C4-2B (cell line): ENCODE measurements at regions not wholly inside any gene's neighbourhood (a gene's known extent, or its start where the extent isn't known, plus 50 kb on each side); places are given as distances from the start of the nearest gene placed in this dataset.

Experiments used
- ZFX ChIP-seq: fragments of 450-650 bp; IDR thresholded peaks from 2 replicates; pipeline ENCODE4 v1.6.1; 2017
- TF ChIP-seq, protein P1 (sequence below): fragments of 450-650 bp; conservative IDR thresholded peaks from 2 replicates; pipeline ENCODE4 v1.5.1; 2017; ENCODE audit warnings: mild to moderate bottlenecking

DNA sequence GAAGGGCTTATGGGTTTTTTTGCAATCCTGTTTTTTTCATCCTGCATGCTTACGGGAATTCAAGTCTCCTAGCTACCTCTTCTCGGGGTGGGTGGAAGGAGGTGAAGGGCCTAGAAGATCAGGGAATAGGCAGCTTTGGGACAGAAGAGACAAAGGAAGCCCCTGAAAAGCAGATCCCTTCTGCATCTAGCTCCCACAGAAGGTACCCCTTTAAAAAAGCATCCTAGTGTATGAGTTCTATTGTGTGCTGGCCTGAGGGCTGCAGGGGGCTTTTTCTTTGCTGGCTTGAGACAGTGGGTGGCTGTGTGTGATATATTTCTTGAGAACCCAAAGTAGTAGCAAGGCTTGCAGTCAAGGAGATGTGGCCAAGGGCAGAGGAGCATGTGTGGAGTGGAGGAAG lies 330.5 kb downstream of the MAF start:
- TF ChIP-seq, protein P1, sequence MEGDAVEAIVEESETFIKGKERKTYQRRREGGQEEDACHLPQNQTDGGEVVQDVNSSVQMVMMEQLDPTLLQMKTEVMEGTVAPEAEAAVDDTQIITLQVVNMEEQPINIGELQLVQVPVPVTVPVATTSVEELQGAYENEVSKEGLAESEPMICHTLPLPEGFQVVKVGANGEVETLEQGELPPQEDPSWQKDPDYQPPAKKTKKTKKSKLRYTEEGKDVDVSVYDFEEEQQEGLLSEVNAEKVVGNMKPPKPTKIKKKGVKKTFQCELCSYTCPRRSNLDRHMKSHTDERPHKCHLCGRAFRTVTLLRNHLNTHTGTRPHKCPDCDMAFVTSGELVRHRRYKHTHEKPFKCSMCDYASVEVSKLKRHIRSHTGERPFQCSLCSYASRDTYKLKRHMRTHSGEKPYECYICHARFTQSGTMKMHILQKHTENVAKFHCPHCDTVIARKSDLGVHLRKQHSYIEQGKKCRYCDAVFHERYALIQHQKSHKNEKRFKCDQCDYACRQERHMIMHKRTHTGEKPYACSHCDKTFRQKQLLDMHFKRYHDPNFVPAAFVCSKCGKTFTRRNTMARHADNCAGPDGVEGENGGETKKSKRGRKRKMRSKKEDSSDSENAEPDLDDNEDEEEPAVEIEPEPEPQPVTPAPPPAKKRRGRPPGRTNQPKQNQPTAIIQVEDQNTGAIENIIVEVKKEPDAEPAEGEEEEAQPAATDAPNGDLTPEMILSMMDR = no peak
- TF ChIP-seq ZFX = no peak
